ENCODE measurements at regions not wholly inside any gene's neighbourhood (a gene's known extent, or its start where the extent isn't known, plus 50 kb on each side); places are given as distances from the start of the nearest gene placed in this dataset.

GRCh38 chr1:38194472-38194871 is 147.9 kb upstream of the POU3F1 start:
- H3K27ac ChIP-seq (ENCODE audit: low read length), result no peak overlapping the region
- no peak overlapping the region for H3K4me3 ChIP-seq (ENCODE audit: low read length)
- H3K27me3 ChIP-seq (ENCODE audit: insufficient read depth, low read depth, low read length), result no peaks in the 10 kb centered on the region
- H2AFZ ChIP-seq (ENCODE audit: low read depth, low read length), result no peak overlapping the region
- H3K9me3 ChIP-seq (ENCODE audit: low read length), result no peaks in the 10 kb centered on the region
- no peaks in the 10 kb centered on the region for H3K36me3 ChIP-seq (ENCODE audit: insufficient read depth, low read length)
- no peaks in the 10 kb centered on the region for H3K9me2 ChIP-seq (ENCODE audit: insufficient read depth, low read length)
- TF ChIP-seq EP300 (conservative IDR thresholded peaks at IDR 0.05; ENCODE audit: poor library complexity, severe bottlenecking) (no peak), TAF1 (IDR thresholded peaks at IDR 0.05; ENCODE audit: low read depth) (no peak)
- no peak overlapping the region for H3K4me2 ChIP-seq (ENCODE audit: low read length)
- no peaks in the 10 kb centered on the region for H4K20me1 ChIP-seq (ENCODE audit: insufficient read depth)
- no peak overlapping the region for H3K9ac ChIP-seq (ENCODE audit: low read length)
- H3F3A ChIP-seq (ENCODE audit: insufficient read depth, low read length, poor library complexity, severe bottlenecking), result peaks cover 7% of the 10 kb centered on the region
- H3K79me2 ChIP-seq (replicated peaks; ENCODE audit: insufficient read depth, low read length), result no peaks in the 10 kb centered on the region

DNA sequence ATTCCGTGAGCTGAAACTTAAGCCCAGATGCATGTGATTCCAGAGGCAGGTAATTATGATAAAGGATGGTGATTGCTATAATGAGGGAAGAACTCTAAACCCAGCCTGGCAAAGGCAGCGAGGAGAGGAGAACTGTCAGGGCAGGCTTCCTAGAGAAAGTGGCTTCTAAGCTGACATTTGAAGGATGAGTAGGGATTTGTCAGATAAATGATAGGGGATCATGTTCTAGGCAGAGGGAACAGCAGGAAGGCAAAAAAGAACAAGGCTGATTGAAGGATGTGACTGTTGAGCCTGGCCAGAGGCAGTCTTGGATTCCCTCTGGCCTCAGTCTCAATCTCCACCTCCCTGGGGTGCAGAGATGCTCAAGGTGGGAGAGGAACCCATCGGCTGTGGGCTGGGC is 146.4 kb upstream of the POU3F1 start:
- Histone ChIP-seq H2AFZ (ENCODE audit: low read depth, low read length) (no peak overlapping the region), H3K4me3 (ENCODE audit: low read length) (peak overlapping the region; percentile 24), H3K27me3 (ENCODE audit: insufficient read depth, low read depth, low read length) (no peaks in the 10 kb centered on the region), H4K20me1 (ENCODE audit: insufficient read depth) (no peaks in the 10 kb centered on the region), H3K4me2 (ENCODE audit: low read length) (peak overlapping the region; percentile 5), H3K79me2 (replicated peaks; ENCODE audit: insufficient read depth, low read length) (no peaks in the 10 kb centered on the region), H3K9ac (ENCODE audit: low read length) (no peak overlapping the region), H3F3A (ENCODE audit: insufficient read depth, low read length, poor library complexity, severe bottlenecking) (peaks cover 7% of the 10 kb centered on the region), H3K27ac (ENCODE audit: low read length) (peak overlapping the region; percentile 58), H3K9me2 (ENCODE audit: insufficient read depth, low read length) (no peaks in the 10 kb centered on the region), H3K36me3 (ENCODE audit: insufficient read depth, low read length) (no peaks in the 10 kb centered on the region), H3K9me3 (ENCODE audit: low read length) (no peaks in the 10 kb centered on the region)
- no peak for TF ChIP-seq RAD21 (conservative IDR thresholded peaks at IDR 0.05)
- TF ChIP-seq EZH2 (IDR thresholded peaks at IDR 0.05; ENCODE audit: borderline replicate concordance, insufficient read depth, low read length, poor library complexity, severe bottlenecking), result no peak
- no peak for TF ChIP-seq MXI1 (conservative IDR thresholded peaks at IDR 0.05; ENCODE audit: poor library complexity, severe bottlenecking)
- peak; percentile 55 for TF ChIP-seq EP300 (conservative IDR thresholded peaks at IDR 0.05; ENCODE audit: poor library complexity, severe bottlenecking)
- peak; percentile 35 for TF ChIP-seq POLR2AphosphoS5 (IDR thresholded peaks at IDR 0.05)
- peak; percentile 81 for TF ChIP-seq REST (IDR thresholded peaks at IDR 0.05; ENCODE audit: borderline replicate concordance)
- no peak for TF ChIP-seq SMC3 (conservative IDR thresholded peaks at IDR 0.05; ENCODE audit: poor library complexity)

DNA sequence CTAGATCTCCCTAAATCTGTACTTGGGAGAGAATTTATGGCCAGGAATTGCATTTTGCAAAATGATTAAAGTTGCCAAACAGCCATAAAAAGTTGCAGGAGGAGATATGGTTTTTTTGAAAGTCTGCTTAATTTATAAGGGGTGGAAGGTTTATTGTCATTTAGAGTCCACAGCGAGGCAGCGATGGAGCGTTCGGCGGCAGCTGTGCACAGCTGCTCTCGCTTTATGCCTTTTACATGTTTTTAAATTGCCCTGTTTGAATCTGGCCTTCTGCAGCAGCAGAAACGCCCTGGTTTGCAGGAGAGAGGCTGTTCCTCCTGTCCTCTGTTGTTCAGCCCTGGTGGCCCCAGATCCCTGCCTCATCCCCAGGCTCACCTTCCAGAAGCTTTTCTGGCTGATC is 144.9 kb upstream of the POU3F1 start:
- Histone ChIP-seq H4K20me1 (ENCODE audit: insufficient read depth) (no peaks in the 10 kb centered on the region), H3K9ac (ENCODE audit: low read length) (no peak overlapping the region), H2AFZ (ENCODE audit: low read depth, low read length) (no peak overlapping the region), H3F3A (ENCODE audit: insufficient read depth, low read length, poor library complexity, severe bottlenecking) (peaks cover 7% of the 10 kb centered on the region), H3K9me2 (ENCODE audit: insufficient read depth, low read length) (no peaks in the 10 kb centered on the region), H3K27ac (ENCODE audit: low read length) (no peak overlapping the region), H3K36me3 (ENCODE audit: insufficient read depth, low read length) (no peaks in the 10 kb centered on the region), H3K4me2 (ENCODE audit: low read length) (no peak overlapping the region), H3K4me3 (ENCODE audit: low read length) (no peak overlapping the region), H3K27me3 (ENCODE audit: insufficient read depth, low read depth, low read length) (no peaks in the 10 kb centered on the region), H3K79me2 (replicated peaks; ENCODE audit: insufficient read depth, low read length) (no peaks in the 10 kb centered on the region), H3K9me3 (ENCODE audit: low read length) (no peaks in the 10 kb centered on the region)
- TF ChIP-seq MXI1 (conservative IDR thresholded peaks at IDR 0.05; ENCODE audit: poor library complexity, severe bottlenecking), result no peak
- no peak for TF ChIP-seq EZH2 (IDR thresholded peaks at IDR 0.05; ENCODE audit: borderline replicate concordance, insufficient read depth, low read length, poor library complexity, severe bottlenecking)
- no peak for TF ChIP-seq POLR2AphosphoS5 (IDR thresholded peaks at IDR 0.05)
- TF ChIP-seq, protein P1, sequence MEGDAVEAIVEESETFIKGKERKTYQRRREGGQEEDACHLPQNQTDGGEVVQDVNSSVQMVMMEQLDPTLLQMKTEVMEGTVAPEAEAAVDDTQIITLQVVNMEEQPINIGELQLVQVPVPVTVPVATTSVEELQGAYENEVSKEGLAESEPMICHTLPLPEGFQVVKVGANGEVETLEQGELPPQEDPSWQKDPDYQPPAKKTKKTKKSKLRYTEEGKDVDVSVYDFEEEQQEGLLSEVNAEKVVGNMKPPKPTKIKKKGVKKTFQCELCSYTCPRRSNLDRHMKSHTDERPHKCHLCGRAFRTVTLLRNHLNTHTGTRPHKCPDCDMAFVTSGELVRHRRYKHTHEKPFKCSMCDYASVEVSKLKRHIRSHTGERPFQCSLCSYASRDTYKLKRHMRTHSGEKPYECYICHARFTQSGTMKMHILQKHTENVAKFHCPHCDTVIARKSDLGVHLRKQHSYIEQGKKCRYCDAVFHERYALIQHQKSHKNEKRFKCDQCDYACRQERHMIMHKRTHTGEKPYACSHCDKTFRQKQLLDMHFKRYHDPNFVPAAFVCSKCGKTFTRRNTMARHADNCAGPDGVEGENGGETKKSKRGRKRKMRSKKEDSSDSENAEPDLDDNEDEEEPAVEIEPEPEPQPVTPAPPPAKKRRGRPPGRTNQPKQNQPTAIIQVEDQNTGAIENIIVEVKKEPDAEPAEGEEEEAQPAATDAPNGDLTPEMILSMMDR (IDR thresholded peaks at IDR 0.05; ENCODE audit: poor library complexity, severe bottlenecking), result no peak
- TF ChIP-seq TAF1 (IDR thresholded peaks at IDR 0.05; ENCODE audit: low read depth), result no peak
- TF ChIP-seq EP300 (conservative IDR thresholded peaks at IDR 0.05; ENCODE audit: poor library complexity, severe bottlenecking), result no peak
- TF ChIP-seq SMC3 (conservative IDR thresholded peaks at IDR 0.05; ENCODE audit: poor library complexity), result no peak
- no peak for TF ChIP-seq RAD21 (conservative IDR thresholded peaks at IDR 0.05)
- no peak for TF ChIP-seq REST (IDR thresholded peaks at IDR 0.05; ENCODE audit: borderline replicate concordance)

Measured in neural cell (in vitro differentiated cells).